Stimulated activated CD8-positive, alpha-beta memory T cell treated with anti-CD3 and anti-CD28 coated beads, Interleukin-15, amount 100 ng/mL, for 48 hours (primary cell): ENCODE measurements at regions not wholly inside any gene's neighbourhood (a gene's known extent, or its start where the extent isn't known, plus 50 kb on each side); places are given as distances from the start of the nearest gene placed in this dataset.

ENCODE experiments used
- DNase-seq, 2 donors: peaks; one replicate each; pipeline ENCODE4 v3.0.0-alpha.2; 2020; ENCODE audit warnings: low read depth in 2 of 2

- no peak for DNase-seq
Measured at GRCh38 chr2:153196378-153197058, 282.0 kb downstream of the RPRM start.

GRCh38 chr2:153195342-153195741 lies 283.2 kb downstream of the RPRM start:
- DNase-seq = no peak

GRCh38 chr2:153189091-153189888 lies 289.3 kb downstream of the RPRM start:
- no peak for DNase-seq

GRCh38 chr2:153179808-153180207 lies 298.8 kb downstream of the RPRM start:
- DNase-seq = no peak

- DNase-seq = no peak
Measured at GRCh38 chr2:153169609-153170008, 309.0 kb downstream of the RPRM start.

- DNase-seq = no peak
Measured at GRCh38 chr2:153165021-153165420, 313.5 kb downstream of the RPRM start.

GRCh38 chr2:153163055-153163454 lies 315.5 kb downstream of the RPRM start:
- DNase-seq = no peak

GRCh38 chr2:153156743-153157142 lies 321.8 kb downstream of the RPRM start:
- no peak for DNase-seq

GRCh38 chr2:153152036-153152435 lies 326.5 kb downstream of the RPRM start:
- DNase-seq = no peak

- DNase-seq = no peak
Measured at GRCh38 chr2:153145470-153145978, 333.0 kb downstream of the RPRM start.

- no peak for DNase-seq
Measured at GRCh38 chr2:153143540-153143939, 335.0 kb downstream of the RPRM start.

GRCh38 chr2:153140498-153140897 lies 338.1 kb downstream of the RPRM start:
- no peak for DNase-seq

- no peak for DNase-seq
Measured at GRCh38 chr2:153138651-153139375, 339.7 kb downstream of the RPRM start.

GRCh38 chr2:153136216-153136615 lies 342.3 kb downstream of the RPRM start:
- no peak for DNase-seq

- DNase-seq = no peak
Measured at GRCh38 chr2:153134725-153135124, 343.8 kb downstream of the RPRM start.

- no peak for DNase-seq
Measured at GRCh38 chr2:153133716-153134115, 344.8 kb downstream of the RPRM start.

- DNase-seq = no peak
Measured at GRCh38 chr2:153132418-153132817, 346.1 kb downstream of the RPRM start.

GRCh38 chr2:153115141-153115540 lies 363.4 kb downstream of the RPRM start:
- DNase-seq = no peak

GRCh38 chr2:153110486-153110885 lies 368.1 kb downstream of the RPRM start:
- DNase-seq = no peak

- no peak for DNase-seq
Measured at GRCh38 chr2:153109793-153110192, 368.8 kb downstream of the RPRM start.

- no peak for DNase-seq
Measured at GRCh38 chr2:153106802-153107477, 371.6 kb downstream of the RPRM start.
